ENCODE measurements at regions not wholly inside any gene's neighbourhood (a gene's known extent, or its start where the extent isn't known, plus 50 kb on each side); places are given as distances from the start of the nearest gene placed in this dataset.

DNA sequence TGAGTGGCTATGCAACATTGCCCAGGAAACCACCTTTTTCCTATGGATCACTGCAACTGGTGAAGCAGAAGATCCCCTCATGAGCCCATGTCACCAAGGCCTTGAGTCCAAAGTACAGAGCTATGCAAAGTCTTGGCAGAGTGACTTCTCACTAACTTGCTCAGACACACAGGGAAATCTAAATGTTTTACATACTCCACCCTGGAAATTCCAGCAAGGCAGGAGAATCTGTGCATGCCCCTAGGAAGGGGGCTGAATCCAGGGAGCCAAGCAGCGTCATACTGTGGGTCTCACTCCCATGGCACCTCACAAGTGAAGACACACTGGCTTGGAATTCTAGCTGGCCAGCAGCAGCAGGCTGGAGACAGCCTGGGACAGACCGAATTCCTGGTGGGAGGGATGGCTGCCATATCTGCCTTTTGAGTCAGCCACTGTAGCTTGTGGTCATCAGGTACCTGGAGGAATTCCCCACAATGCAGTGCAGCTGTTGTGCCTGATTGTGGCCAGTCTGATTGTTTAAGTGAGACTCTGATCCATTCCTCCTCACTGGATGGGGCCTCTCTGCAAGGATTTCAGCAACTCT, 1817.4 kb downstream of the SUCLG1 start:
- TF ChIP-seq POLR2A (IDR thresholded peaks at IDR 0.05) (no peak), POLR2AphosphoS5 (IDR thresholded peaks at IDR 0.05) (no peak)
- TF ChIP-seq, protein P1, sequence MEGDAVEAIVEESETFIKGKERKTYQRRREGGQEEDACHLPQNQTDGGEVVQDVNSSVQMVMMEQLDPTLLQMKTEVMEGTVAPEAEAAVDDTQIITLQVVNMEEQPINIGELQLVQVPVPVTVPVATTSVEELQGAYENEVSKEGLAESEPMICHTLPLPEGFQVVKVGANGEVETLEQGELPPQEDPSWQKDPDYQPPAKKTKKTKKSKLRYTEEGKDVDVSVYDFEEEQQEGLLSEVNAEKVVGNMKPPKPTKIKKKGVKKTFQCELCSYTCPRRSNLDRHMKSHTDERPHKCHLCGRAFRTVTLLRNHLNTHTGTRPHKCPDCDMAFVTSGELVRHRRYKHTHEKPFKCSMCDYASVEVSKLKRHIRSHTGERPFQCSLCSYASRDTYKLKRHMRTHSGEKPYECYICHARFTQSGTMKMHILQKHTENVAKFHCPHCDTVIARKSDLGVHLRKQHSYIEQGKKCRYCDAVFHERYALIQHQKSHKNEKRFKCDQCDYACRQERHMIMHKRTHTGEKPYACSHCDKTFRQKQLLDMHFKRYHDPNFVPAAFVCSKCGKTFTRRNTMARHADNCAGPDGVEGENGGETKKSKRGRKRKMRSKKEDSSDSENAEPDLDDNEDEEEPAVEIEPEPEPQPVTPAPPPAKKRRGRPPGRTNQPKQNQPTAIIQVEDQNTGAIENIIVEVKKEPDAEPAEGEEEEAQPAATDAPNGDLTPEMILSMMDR (IDR thresholded peaks at IDR 0.05) = no peak

All from breast epithelium (tissue), 3 donors.